K562 (cell line): ENCODE measurements at regions not wholly inside any gene's neighbourhood (a gene's known extent, or its start where the extent isn't known, plus 50 kb on each side); places are given as distances from the start of the nearest gene placed in this dataset.

Experiments used
- ATAC-seq: fragments of 200-7000 bp; cut with Tn5 transposase; 3 replicates; pipeline ENCODE4 v1.9.1; 2020; ENCODE audit warnings: moderate library complexity
- BruUV-seq: library from RNA; stranded (reverse); fragments of 400-500 nt; replicated peaks from 2 replicates; lab custom pipeline; 2021; lab: Mats Ljungman, UMichigan
- CTCF ChIA-PET: fragments of 300-600 bp; formaldehyde crosslinking; extraction: SDS; loops from one replicate; lab custom pipeline; 2021; ENCODE audit warnings: low intra/inter-chr PET ratio; lab: Yijun Ruan, JAX
- POLR2A ChIA-PET: fragments of 300-600, 350-650 bp; sonication (Branson Sonifier 250); formaldehyde crosslinking; extraction: SDS; loops from one replicate; lab custom pipeline; 2021; ENCODE audit warnings: antibody characterized with exemption, inconsistent platforms; lab: Yijun Ruan, JAX
- DNase-seq, 4 experiments: peaks; one replicate each; pipeline versions ENCODE4 v3.0.0 to v3.0.0-alpha.2; 2011 to 2018; ENCODE audit warnings: low spot score in 3 of 4, mixed read lengths in 3 of 4; ENCODE audit errors: extremely low read depth in 1 of 4
- FAIRE-seq: peaks from 2 replicates; lab custom pipeline; 2011; peaks lifted over from hg19 to GRCh38; lab: Jason Lieb, UNC
- H2AFZ ChIP-seq: 2 replicates; pipeline ENCODE4 v1.6.0; 2011; ENCODE audit warnings: low read depth, low read length, control low read depth, inconsistent platforms
- H3K27ac ChIP-seq: fragments of 200-600 bp; 3 replicates; pipeline ENCODE4 v1.8.0; 2011; ENCODE audit warnings: low read depth, mild to moderate bottlenecking, control low read depth, inconsistent platforms, low read length, moderate library complexity, mixed read lengths; ENCODE audit errors: extremely low read depth
- H3K27me3 ChIP-seq, 2 experiments: fragments of 300-600 bp in 1 of 2; 2 replicates in 1 of 2; 3 replicates in 1 of 2; pipeline versions ENCODE4 v1.6.0 to v1.8.0; 2011; ENCODE audit warnings: inconsistent platforms in 2 of 2, low read length in 2 of 2, mild to moderate bottlenecking in 1 of 2, mixed read lengths in 1 of 2, moderate library complexity in 1 of 2; ENCODE audit not compliant: control insufficient read depth in 2 of 2, insufficient read depth in 2 of 2
- H3K36me3 ChIP-seq: fragments of 300-600 bp; 3 replicates; pipeline ENCODE4 v1.8.0; 2011; ENCODE audit warnings: mild to moderate bottlenecking, low read length, inconsistent platforms; ENCODE audit not compliant: control insufficient read depth, insufficient read depth
- H3K4me1 ChIP-seq, 2 experiments: fragments of 200-600 bp in 1 of 2; replicated peaks in 1 of 2; 2 replicates in 1 of 2; 3 replicates in 1 of 2; pipeline versions ENCODE4 v1.5.1 to v1.8.0; 2011; ENCODE audit warnings: inconsistent platforms in 2 of 2, low read length in 2 of 2, mild to moderate bottlenecking in 1 of 2, mixed read lengths in 1 of 2, moderate library complexity in 1 of 2; ENCODE audit not compliant: control insufficient read depth in 2 of 2, insufficient read depth in 2 of 2
- H3K4me2 ChIP-seq: 2 replicates; pipeline ENCODE4 v1.6.1; 2011; ENCODE audit warnings: low read length, control low read depth, inconsistent platforms, mixed read lengths; ENCODE audit not compliant: insufficient read depth
- H3K4me3 ChIP-seq: fragments of 200-600 bp; sonication (generic), shearing (Covaris generic); 2 replicates; pipeline ENCODE4 v1.5.1; 2016; ENCODE audit warnings: control low read depth, inconsistent platforms
- H3K79me2 ChIP-seq: fragments of 200-600 bp; 3 replicates; pipeline ENCODE4 v1.8.0; 2011; ENCODE audit warnings: low read length, inconsistent platforms; ENCODE audit not compliant: control insufficient read depth, insufficient read depth
- H3K9ac ChIP-seq, 2 experiments: 2 replicates each; pipeline versions ENCODE4 v1.6.0 to v1.6.1; 2011; ENCODE audit warnings: low read depth in 2 of 2, low read length in 2 of 2, control low read depth in 1 of 2, inconsistent platforms in 1 of 2, mild to moderate bottlenecking in 1 of 2, mixed read lengths in 1 of 2; ENCODE audit not compliant: insufficient read depth in 1 of 2
- H3K9me1 ChIP-seq: one replicate; pipeline ENCODE4 v1.6.0; 2011; ENCODE audit warnings: inconsistent platforms, mild to moderate bottlenecking, low read length, moderate library complexity; ENCODE audit not compliant: control insufficient read depth, insufficient read depth
- H3K9me3 ChIP-seq: replicated peaks from 2 replicates; pipeline ENCODE4 v1.5.1; 2011; ENCODE audit warnings: low read depth, low read length, inconsistent platforms; ENCODE audit not compliant: control insufficient read depth, insufficient read depth
- H4K20me1 ChIP-seq: replicated peaks from 2 replicates; pipeline ENCODE4 v1.6.1; 2011; ENCODE audit warnings: low read length, inconsistent platforms, mixed read lengths; ENCODE audit not compliant: control insufficient read depth, insufficient read depth
- AFF4 ChIP-seq: sonication (generic); formaldehyde crosslinking; IDR thresholded peaks from 2 replicates; pipeline ENCODE4 v1.8.0; 2023; ENCODE audit warnings: mild to moderate bottlenecking, missing genetic modification reagents
- ARNT ChIP-seq, 2 experiments: fragments of 450-650 bp; IDR thresholded peaks; 2 replicates each; pipeline ENCODE4 v1.6.1; 2016; ENCODE audit warnings: mild to moderate bottlenecking in 1 of 2
- CHCHD3 ChIP-seq: fragments of 250-450 bp; sonication (Bioruptor Pico); IDR thresholded peaks from 2 replicates; pipeline ENCODE4 v2.1.2; 2022; ENCODE audit warnings: mild to moderate bottlenecking
- CHD1 ChIP-seq: fragments of 200-600 bp; sonication (generic); IDR thresholded peaks from one replicate; pipeline ENCODE4 v1.6.1; 2012; ENCODE audit warnings: mild to moderate bottlenecking, moderate library complexity, low read length, inconsistent platforms
- FOSL1 ChIP-seq: fragments of 200-800 bp; sonication (Bioruptor generic); conservative IDR thresholded peaks from 2 replicates; pipeline ENCODE4 v1.6.1; 2016; ENCODE audit warnings: missing genetic modification characterization, missing compliant biosample characterization
- FOXA1 ChIP-seq: fragments of 450-650 bp; IDR thresholded peaks from 2 replicates; pipeline ENCODE4 v1.6.1; 2016; ENCODE audit warnings: mild to moderate bottlenecking, borderline replicate concordance
- FOXK1 ChIP-seq: sonication (generic); formaldehyde crosslinking; IDR thresholded peaks from 2 replicates; pipeline ENCODE4 v1.8.0; 2022; ENCODE audit warnings: missing genetic modification reagents, mild to moderate bottlenecking, borderline replicate concordance
- GABPB2 ChIP-seq: fragments of 250-450 bp; sonication (Bioruptor Pico); conservative IDR thresholded peaks from 2 replicates; pipeline ENCODE4 v1.5.1; 2021; ENCODE audit warnings: mild to moderate bottlenecking
- MAZ ChIP-seq, 2 experiments: fragments of 450-650 bp in 1 of 2; sonication (generic) in 1 of 2; formaldehyde crosslinking; IDR thresholded peaks in 1 of 2; conservative IDR thresholded peaks in 1 of 2; 2 replicates each; pipeline versions ENCODE4 v1.4.0 to v1.5.0; 2020; ENCODE audit warnings: mild to moderate bottlenecking in 1 of 2, missing genetic modification reagents in 1 of 2
- MITF ChIP-seq: IDR thresholded peaks from 2 replicates; pipeline ENCODE4 v1.6.1; 2014; ENCODE audit warnings: antibody characterized with exemption
- POLR2A ChIP-seq: fragments of 450-650 bp; conservative IDR thresholded peaks from 2 replicates; pipeline ENCODE4 v1.6.1; 2016
- SMARCA5 ChIP-seq: fragments of 450-650 bp; IDR thresholded peaks from 2 replicates; pipeline ENCODE4 v1.6.1; 2016
- TRIM25 ChIP-seq: fragments of 450-650 bp; IDR thresholded peaks from 2 replicates; pipeline ENCODE4 v1.7.0; 2016; ENCODE audit warnings: borderline replicate concordance
- ZBTB7A ChIP-seq: IDR thresholded peaks from 2 replicates; pipeline ENCODE4 v1.6.1; 2011; ENCODE audit warnings: low read depth, mild to moderate bottlenecking, low read length, moderate library complexity, borderline replicate concordance; ENCODE audit not compliant: control insufficient read depth
- ZC3H11A ChIP-seq: IDR thresholded peaks from 2 replicates; pipeline ENCODE4 v1.6.1; 2012; ENCODE audit warnings: low read depth, low read length, improper control_type of control experiment
- ZNF584 ChIP-seq: fragments of 200-800 bp; sonication (Bioruptor generic); IDR thresholded peaks from 2 replicates; pipeline ENCODE4 v1.6.1; 2016; ENCODE audit warnings: low read depth, mild to moderate bottlenecking, missing genetic modification characterization, missing compliant biosample characterization
- ZNF695 ChIP-seq: fragments of 450-650 bp; formaldehyde crosslinking; IDR thresholded peaks from 2 replicates; pipeline ENCODE4 v1.4.0; 2020; ENCODE audit warnings: mild to moderate bottlenecking, moderate library complexity
- WGBS: fragments of 100-300 bp; shearing (Covaris generic); methylation state at CpG from one replicate; pipeline ENCODE4 v1.1.6; 2016; ENCODE audit warnings: low coverage, mixed read lengths; ENCODE audit not compliant: insufficient coverage; ENCODE audit errors: missing lambda C conversion rate; 5-methylcytosine and 5-hydroxymethylcytosine counted together
- in situ Hi-C: fragments of 300-500 bp; cut with MboI; formaldehyde crosslinking; loops from 4 replicates; pipeline ENCODE4 v1.15.0; 2018; ENCODE audit warnings: inconsistent platforms, mixed read lengths
- intact Hi-C: fragments of 100-400 bp; cut with micrococcal nuclease; formaldehyde crosslinking; loops from 2 replicates; pipeline ENCODE4 v1.14.2; 2022

- TF ChIP-seq FOXK1 (CRISPR knock-in tag) (no peak), ZNF584 (no peak), AFF4 (CRISPR knock-in tag) (no peak), FOXA1 (no peak)
These were observed 223.5 kb downstream of the RHOU start (continued) for GRCh38 chr1:228958741-228959140.

- Histone ChIP-seq H3K4me2 (no peak overlapping the region), H2AFZ (no peak overlapping the region), H4K20me1 (no peaks in the 10 kb centered on the region; the same call in 1 of the 2 replicates), H3K79me2 (no peaks in the 10 kb centered on the region), H3K4me3 (no peak overlapping the region), H3K27ac (no peak overlapping the region), H3K9me3 (no peaks in the 10 kb centered on the region), H3K9me1 (no peaks in the 10 kb centered on the region), H3K36me3 (no peaks in the 10 kb centered on the region), H3K9ac (no peak overlapping the region), H3K4me1 (no peaks in the 10 kb centered on the region), H3K27me3 (peaks cover 25 to 28% of the 10 kb centered on the region in 2 experiments; a peak in 4 of 5 replicates)
- CTCF ChIA-PET = no interaction called here
- in situ Hi-C loops (no loop called here), intact Hi-C loops (no loop called here)
- 2% methylated on average over 5 of the region's 5 CpGs for WGBS
- BruUV-seq = no TSS peak
- POLR2A ChIA-PET = no interaction called here
- DNase-seq (no peak), FAIRE-seq (no peak), ATAC-seq (no peak)
- TF ChIP-seq POLR2A = no peak
- TF ChIP-seq MITF = no peak
- no peak for TF ChIP-seq TRIM25
- no peak for TF ChIP-seq GABPB2 (CRISPR knock-in tag)
- TF ChIP-seq ARNT (IDR thresholded peaks at IDR 0.05) = no peak
- TF ChIP-seq CHCHD3 = no peak
- no peak for TF ChIP-seq CHD1
- TF ChIP-seq ZC3H11A = no peak
- no peak for TF ChIP-seq MAZ (CRISPR knock-in tag; conservative IDR thresholded peaks at IDR 0.05 in 1 of 2, IDR thresholded peaks at IDR 0.05 in 1 of 2)
- TF ChIP-seq ZBTB7A = no peak
- TF ChIP-seq ZNF695 (CRISPR knock-in tag) = no peak
- TF ChIP-seq FOSL1 = no peak
- no peak for TF ChIP-seq SMARCA5
These were observed 225.4 kb downstream of the RHOU start for GRCh38 chr1:228960705-228961104.
